Neural cell (in vitro differentiated cells): ENCODE measurements at regions not wholly inside any gene's neighbourhood (a gene's known extent, or its start where the extent isn't known, plus 50 kb on each side); places are given as distances from the start of the nearest gene placed in this dataset.

Experiments used
- EP300 ChIP-seq: fragments of 450-650 bp; conservative IDR thresholded peaks from 2 replicates; pipeline ENCODE4 v1.6.1; 2014; ENCODE audit warnings: antibody characterized with exemption, mild to moderate bottlenecking, moderate library complexity; ENCODE audit not compliant: poor library complexity, severe bottlenecking
- EZH2 ChIP-seq: fragments of 200-600, 300-800 bp; shearing (Covaris generic), sonication (generic); IDR thresholded peaks from 2 replicates; pipeline ENCODE4 v1.6.1; 2014; ENCODE audit warnings: antibody characterized with exemption, low read length, borderline replicate concordance, mild to moderate bottlenecking; ENCODE audit not compliant: insufficient read depth, poor library complexity, severe bottlenecking
- POLR2AphosphoS5 ChIP-seq: IDR thresholded peaks from 2 replicates; pipeline ENCODE4 v1.6.1; 2012
- TF ChIP-seq, protein P1 (sequence below): fragments of 450-650 bp; IDR thresholded peaks from 2 replicates; pipeline ENCODE4 v1.5.1; 2014; ENCODE audit warnings: antibody characterized with exemption, mild to moderate bottlenecking, moderate library complexity; ENCODE audit not compliant: poor library complexity, severe bottlenecking
- TF ChIP-seq, protein P2 (sequence below): IDR thresholded peaks from 2 replicates; pipeline ENCODE4 v1.6.1; 2012; ENCODE audit warnings: borderline replicate concordance

DNA sequence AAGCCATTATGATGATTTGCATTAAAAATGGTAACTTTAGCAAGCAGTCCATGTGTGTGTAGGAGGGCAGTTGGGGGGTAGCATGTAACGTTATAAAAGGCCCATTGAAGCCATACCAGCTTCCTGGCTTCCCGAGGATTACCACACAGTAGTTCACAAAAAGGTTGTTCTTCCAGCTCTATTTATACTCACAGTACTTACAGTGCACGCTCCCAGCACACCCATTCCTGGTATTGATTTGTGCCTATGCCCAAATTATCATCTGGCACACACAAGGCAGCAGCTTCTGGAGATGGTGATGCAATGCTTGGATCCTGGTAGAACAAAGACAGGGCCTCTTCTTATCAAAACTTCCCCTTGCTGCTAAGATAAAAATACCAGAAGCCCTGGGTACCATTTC, 436.8 kb downstream of the HAO1 start:
- TF ChIP-seq, protein P1, sequence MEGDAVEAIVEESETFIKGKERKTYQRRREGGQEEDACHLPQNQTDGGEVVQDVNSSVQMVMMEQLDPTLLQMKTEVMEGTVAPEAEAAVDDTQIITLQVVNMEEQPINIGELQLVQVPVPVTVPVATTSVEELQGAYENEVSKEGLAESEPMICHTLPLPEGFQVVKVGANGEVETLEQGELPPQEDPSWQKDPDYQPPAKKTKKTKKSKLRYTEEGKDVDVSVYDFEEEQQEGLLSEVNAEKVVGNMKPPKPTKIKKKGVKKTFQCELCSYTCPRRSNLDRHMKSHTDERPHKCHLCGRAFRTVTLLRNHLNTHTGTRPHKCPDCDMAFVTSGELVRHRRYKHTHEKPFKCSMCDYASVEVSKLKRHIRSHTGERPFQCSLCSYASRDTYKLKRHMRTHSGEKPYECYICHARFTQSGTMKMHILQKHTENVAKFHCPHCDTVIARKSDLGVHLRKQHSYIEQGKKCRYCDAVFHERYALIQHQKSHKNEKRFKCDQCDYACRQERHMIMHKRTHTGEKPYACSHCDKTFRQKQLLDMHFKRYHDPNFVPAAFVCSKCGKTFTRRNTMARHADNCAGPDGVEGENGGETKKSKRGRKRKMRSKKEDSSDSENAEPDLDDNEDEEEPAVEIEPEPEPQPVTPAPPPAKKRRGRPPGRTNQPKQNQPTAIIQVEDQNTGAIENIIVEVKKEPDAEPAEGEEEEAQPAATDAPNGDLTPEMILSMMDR = no peak
- no peak for TF ChIP-seq EP300
- no peak for TF ChIP-seq POLR2AphosphoS5
- TF ChIP-seq, protein P2, sequence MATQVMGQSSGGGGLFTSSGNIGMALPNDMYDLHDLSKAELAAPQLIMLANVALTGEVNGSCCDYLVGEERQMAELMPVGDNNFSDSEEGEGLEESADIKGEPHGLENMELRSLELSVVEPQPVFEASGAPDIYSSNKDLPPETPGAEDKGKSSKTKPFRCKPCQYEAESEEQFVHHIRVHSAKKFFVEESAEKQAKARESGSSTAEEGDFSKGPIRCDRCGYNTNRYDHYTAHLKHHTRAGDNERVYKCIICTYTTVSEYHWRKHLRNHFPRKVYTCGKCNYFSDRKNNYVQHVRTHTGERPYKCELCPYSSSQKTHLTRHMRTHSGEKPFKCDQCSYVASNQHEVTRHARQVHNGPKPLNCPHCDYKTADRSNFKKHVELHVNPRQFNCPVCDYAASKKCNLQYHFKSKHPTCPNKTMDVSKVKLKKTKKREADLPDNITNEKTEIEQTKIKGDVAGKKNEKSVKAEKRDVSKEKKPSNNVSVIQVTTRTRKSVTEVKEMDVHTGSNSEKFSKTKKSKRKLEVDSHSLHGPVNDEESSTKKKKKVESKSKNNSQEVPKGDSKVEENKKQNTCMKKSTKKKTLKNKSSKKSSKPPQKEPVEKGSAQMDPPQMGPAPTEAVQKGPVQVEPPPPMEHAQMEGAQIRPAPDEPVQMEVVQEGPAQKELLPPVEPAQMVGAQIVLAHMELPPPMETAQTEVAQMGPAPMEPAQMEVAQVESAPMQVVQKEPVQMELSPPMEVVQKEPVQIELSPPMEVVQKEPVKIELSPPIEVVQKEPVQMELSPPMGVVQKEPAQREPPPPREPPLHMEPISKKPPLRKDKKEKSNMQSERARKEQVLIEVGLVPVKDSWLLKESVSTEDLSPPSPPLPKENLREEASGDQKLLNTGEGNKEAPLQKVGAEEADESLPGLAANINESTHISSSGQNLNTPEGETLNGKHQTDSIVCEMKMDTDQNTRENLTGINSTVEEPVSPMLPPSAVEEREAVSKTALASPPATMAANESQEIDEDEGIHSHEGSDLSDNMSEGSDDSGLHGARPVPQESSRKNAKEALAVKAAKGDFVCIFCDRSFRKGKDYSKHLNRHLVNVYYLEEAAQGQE = no peak
- no peak for TF ChIP-seq EZH2
